Activated CD4-positive, alpha-beta T cell treated with anti-CD3 and anti-CD28 coated beads, Interleukin-2, amount 50 U/mL, for 16 hours (primary cell): ENCODE measurements at regions not wholly inside any gene's neighbourhood (a gene's known extent, or its start where the extent isn't known, plus 50 kb on each side); places are given as distances from the start of the nearest gene placed in this dataset.

Experiments used
- DNase-seq: peaks from one replicate; pipeline ENCODE4 v3.0.0-alpha.2; 2020

GRCh38 chr14:82490397-82490796, 956.7 kb upstream of the SEL1L start:
- no peak for DNase-seq

GRCh38 chr14:82492157-82492556, 958.5 kb upstream of the SEL1L start:
- DNase-seq = no peak

GRCh38 chr14:82500222-82500621, 966.6 kb upstream of the SEL1L start:
- DNase-seq = no peak

GRCh38 chr14:82501554-82501953, 967.9 kb upstream of the SEL1L start:
- DNase-seq = no peak

- DNase-seq = no peak
Observed at GRCh38 chr14:82502043-82502442, 968.4 kb upstream of the SEL1L start.

GRCh38 chr14:82504894-82505293, 971.2 kb upstream of the SEL1L start:
- DNase-seq = no peak

GRCh38 chr14:82510007-82510406, 976.4 kb upstream of the SEL1L start:
- DNase-seq = no peak

GRCh38 chr14:82511399-82511798, 977.7 kb upstream of the SEL1L start:
- no peak for DNase-seq

- DNase-seq = no peak
Observed at GRCh38 chr14:82520765-82521164, 987.1 kb upstream of the SEL1L start.

- no peak for DNase-seq
Observed at GRCh38 chr14:82521191-82521590, 987.5 kb upstream of the SEL1L start.

- no peak for DNase-seq
Observed at GRCh38 chr14:82528016-82528415, 994.4 kb upstream of the SEL1L start.

- no peak for DNase-seq
Observed at GRCh38 chr14:82533351-82533750, 999.7 kb upstream of the SEL1L start.

GRCh38 chr14:82536566-82536965, 1002.9 kb upstream of the SEL1L start:
- no peak for DNase-seq

- DNase-seq = no peak
Observed at GRCh38 chr14:82537831-82538230, 1004.2 kb upstream of the SEL1L start.

GRCh38 chr14:82546401-82546800, 1012.7 kb upstream of the SEL1L start:
- DNase-seq = no peak

GRCh38 chr14:82549306-82549990, 1015.8 kb upstream of the SEL1L start:
- no peak for DNase-seq

- DNase-seq = no peak
Observed at GRCh38 chr14:82562881-82563280, 1029.2 kb upstream of the SEL1L start.

GRCh38 chr14:82565825-82566224, 1032.2 kb upstream of the SEL1L start:
- no peak for DNase-seq

GRCh38 chr14:82587226-82587625, 1053.6 kb upstream of the SEL1L start:
- no peak for DNase-seq

- DNase-seq = no peak
Observed at GRCh38 chr14:82595466-82595865, 1061.8 kb upstream of the SEL1L start.

- DNase-seq = no peak
Observed at GRCh38 chr14:82602794-82603193, 1069.1 kb upstream of the SEL1L start.

GRCh38 chr14:82604819-82605218, 1071.2 kb upstream of the SEL1L start:
- no peak for DNase-seq

GRCh38 chr14:82621881-82622450, 1088.3 kb upstream of the SEL1L start:
- DNase-seq = no peak

- DNase-seq = no peak
Observed at GRCh38 chr14:82626156-82627066, 1092.8 kb upstream of the SEL1L start.
